ENCODE measurements at regions not wholly inside any gene's neighbourhood (a gene's known extent, or its start where the extent isn't known, plus 50 kb on each side); places are given as distances from the start of the nearest gene placed in this dataset.
"Not testable (repeated sequence)": the region's sequence is repeated elsewhere in the genome, so short reads cannot be mapped to it uniquely, and the experiment has no call there.

- H3K27ac ChIP-seq, result no peak overlapping the region
- TF ChIP-seq, protein P1, sequence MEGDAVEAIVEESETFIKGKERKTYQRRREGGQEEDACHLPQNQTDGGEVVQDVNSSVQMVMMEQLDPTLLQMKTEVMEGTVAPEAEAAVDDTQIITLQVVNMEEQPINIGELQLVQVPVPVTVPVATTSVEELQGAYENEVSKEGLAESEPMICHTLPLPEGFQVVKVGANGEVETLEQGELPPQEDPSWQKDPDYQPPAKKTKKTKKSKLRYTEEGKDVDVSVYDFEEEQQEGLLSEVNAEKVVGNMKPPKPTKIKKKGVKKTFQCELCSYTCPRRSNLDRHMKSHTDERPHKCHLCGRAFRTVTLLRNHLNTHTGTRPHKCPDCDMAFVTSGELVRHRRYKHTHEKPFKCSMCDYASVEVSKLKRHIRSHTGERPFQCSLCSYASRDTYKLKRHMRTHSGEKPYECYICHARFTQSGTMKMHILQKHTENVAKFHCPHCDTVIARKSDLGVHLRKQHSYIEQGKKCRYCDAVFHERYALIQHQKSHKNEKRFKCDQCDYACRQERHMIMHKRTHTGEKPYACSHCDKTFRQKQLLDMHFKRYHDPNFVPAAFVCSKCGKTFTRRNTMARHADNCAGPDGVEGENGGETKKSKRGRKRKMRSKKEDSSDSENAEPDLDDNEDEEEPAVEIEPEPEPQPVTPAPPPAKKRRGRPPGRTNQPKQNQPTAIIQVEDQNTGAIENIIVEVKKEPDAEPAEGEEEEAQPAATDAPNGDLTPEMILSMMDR (conservative IDR thresholded peaks at IDR 0.05), result no peak
Observed at GRCh38 chr6:78380541-78380940, 486.8 kb upstream of the IRAK1BP1 start.

DNA sequence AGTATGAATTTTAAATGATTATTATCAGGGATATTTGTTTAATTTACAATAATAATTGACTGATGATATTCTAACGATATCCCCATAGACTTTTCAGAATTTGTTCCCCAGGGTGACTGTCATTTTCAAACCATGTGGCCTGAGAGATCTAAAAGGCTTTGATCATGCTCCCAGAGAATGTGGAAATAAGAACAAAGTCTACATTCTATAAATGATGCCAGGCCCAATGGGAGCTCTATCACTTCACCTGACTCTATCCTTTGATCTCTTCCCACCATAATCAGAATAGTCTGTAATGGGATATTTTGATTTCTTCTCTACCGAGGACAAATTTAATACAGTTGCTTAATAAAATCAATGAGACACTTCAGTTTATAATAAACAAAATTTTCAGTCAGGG is 483.4 kb upstream of the IRAK1BP1 start:
- TF ChIP-seq, protein P1 (conservative IDR thresholded peaks at IDR 0.05), result no peak
- H3K27ac ChIP-seq, result no peak overlapping the region

DNA sequence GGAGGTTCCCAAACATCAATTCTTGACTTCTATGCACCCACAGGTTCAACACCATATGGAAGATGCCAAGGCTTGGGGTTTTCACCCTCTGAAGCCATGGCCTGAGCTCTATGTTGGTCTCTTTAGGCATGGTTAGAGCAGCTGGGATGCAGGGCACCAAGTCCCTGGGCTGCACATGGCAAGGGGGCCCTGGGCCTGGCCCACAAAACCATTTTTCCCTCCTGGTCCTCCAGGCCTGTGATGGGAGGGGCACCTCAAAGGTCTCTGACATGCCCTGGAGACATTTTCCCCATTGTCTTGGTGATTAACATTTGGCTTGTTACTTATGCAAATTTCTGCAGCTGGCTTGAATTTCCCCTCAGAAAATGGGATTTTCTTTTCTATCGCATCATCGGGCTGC is 480.5 kb upstream of the IRAK1BP1 start:
- not testable (repeated sequence) for H3K27ac ChIP-seq

DNA sequence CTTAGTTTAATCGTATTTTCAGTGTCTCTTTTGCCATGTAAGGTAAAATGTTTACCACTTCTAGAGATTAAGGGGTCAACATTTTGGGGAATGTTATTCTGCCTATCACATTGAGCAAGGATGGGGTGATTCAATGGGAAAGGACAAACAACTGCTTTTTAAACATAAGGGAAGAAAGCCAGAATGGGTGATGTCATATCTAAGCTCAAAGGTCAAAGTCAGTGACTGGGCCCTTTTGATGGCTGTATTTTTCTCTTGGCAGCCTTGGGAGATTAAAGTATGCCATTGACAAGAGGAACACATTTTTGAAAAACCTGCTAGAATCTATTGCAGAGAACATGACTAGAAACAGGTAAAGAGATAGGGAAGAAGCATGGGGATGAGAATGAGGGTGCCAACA is 477.3 kb upstream of the IRAK1BP1 start:
- H3K27ac ChIP-seq, result no peak overlapping the region
- TF ChIP-seq, protein P1 (conservative IDR thresholded peaks at IDR 0.05), result no peak

GRCh38 chr6:78397499-78397898 is 469.9 kb upstream of the IRAK1BP1 start:
- no peak overlapping the region for H3K27ac ChIP-seq
- TF ChIP-seq, protein P1 (conservative IDR thresholded peaks at IDR 0.05), result no peak

DNA sequence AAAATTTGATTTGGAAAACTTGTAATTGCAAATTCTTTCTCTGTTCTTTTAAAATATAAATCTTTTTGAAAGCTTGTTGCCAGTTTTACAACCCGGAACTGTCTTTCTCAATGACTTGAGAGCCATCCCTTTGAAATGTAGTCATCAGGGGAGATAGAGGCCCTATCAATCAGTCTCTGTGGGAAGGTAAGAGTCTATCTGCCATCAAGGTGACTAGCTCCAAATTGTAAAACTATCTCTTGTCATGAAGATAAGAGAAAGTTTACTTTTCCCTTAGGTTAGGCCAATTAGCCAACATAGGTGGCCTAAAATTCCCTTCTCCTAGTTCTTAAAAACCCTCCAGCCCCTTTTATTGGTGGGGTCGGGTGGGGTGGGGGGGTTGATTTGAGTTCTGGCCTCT is 469.1 kb upstream of the IRAK1BP1 start:
- TF ChIP-seq, protein P1 (conservative IDR thresholded peaks at IDR 0.05), result no peak
- no peak overlapping the region for H3K27ac ChIP-seq

DNA sequence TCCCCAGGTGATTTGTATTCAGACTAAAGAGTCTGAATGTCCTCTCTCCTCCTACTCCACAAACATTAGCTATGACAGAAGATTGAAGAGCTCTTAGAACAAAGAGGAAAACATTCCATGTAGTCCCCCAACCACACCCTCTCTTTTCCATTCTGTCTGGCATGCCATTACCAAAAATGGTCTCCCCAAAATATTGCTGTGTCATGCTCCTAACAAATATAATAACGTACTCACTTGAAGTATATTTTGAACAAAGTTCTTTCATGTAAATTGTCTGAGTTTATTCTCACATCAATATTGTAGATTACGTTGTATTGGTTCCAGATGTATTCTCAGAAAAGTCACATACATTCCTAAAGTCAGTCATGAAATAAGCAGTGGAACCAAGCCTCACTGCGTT is 467.3 kb upstream of the IRAK1BP1 start:
- no peak overlapping the region for H3K27ac ChIP-seq
- TF ChIP-seq, protein P1 (conservative IDR thresholded peaks at IDR 0.05), result no peak

GRCh38 chr6:78427386-78427785 is 440.0 kb upstream of the IRAK1BP1 start:
- no peak overlapping the region for H3K27ac ChIP-seq
- TF ChIP-seq, protein P1 (conservative IDR thresholded peaks at IDR 0.05), result no peak
